RPMI7951 (cell line): ENCODE measurements at regions not wholly inside any gene's neighbourhood (a gene's known extent, or its start where the extent isn't known, plus 50 kb on each side); places are given as distances from the start of the nearest gene placed in this dataset.

Experiments used
- DNase-seq: peaks from one replicate; pipeline ENCODE4 v3.0.0-alpha.2; 2012; ENCODE audit warnings: low read depth

- DNase-seq, result no peak
Measured at GRCh38 chr3:132189601-132190000, 127.6 kb upstream of the ACP3 start.

GRCh38 chr3:132196113-132196512 is 121.1 kb upstream of the ACP3 start:
- no peak for DNase-seq

GRCh38 chr3:132198516-132198915 is 118.7 kb upstream of the ACP3 start:
- DNase-seq, result no peak

- DNase-seq, result no peak
Measured at GRCh38 chr3:132199451-132199850, 117.8 kb upstream of the ACP3 start.

- no peak for DNase-seq
Measured at GRCh38 chr3:132202586-132202985, 114.6 kb upstream of the ACP3 start.

GRCh38 chr3:132203889-132204596 is 113.2 kb upstream of the ACP3 start:
- no peak for DNase-seq

- DNase-seq, result no peak
Measured at GRCh38 chr3:132205609-132206008, 111.6 kb upstream of the ACP3 start.

GRCh38 chr3:132209855-132210254 is 107.4 kb upstream of the ACP3 start:
- DNase-seq, result no peak

GRCh38 chr3:132210476-132211346 is 106.5 kb upstream of the ACP3 start:
- no peak for DNase-seq

GRCh38 chr3:132211896-132212295 is 105.3 kb upstream of the ACP3 start:
- no peak for DNase-seq

GRCh38 chr3:132218817-132219755 is 98.1 kb upstream of the ACP3 start:
- DNase-seq, result no peak

- DNase-seq, result no peak
Measured at GRCh38 chr3:132220986-132221385, 96.2 kb upstream of the ACP3 start.

- peak; percentile 5 for DNase-seq
Measured at GRCh38 chr3:132222868-132223538, 94.2 kb upstream of the ACP3 start.

- DNase-seq, result no peak
Measured at GRCh38 chr3:132225664-132226063, 91.5 kb upstream of the ACP3 start.

- no peak for DNase-seq
Measured at GRCh38 chr3:132228923-132229322, 88.3 kb upstream of the ACP3 start.

- no peak for DNase-seq
Measured at GRCh38 chr3:132229641-132230040, 87.6 kb upstream of the ACP3 start.

GRCh38 chr3:132230156-132231000 is 86.8 kb upstream of the ACP3 start:
- no peak for DNase-seq

- peak; percentile 48 for DNase-seq
Measured at GRCh38 chr3:132231633-132232032, 85.6 kb upstream of the ACP3 start.

GRCh38 chr3:132232231-132232792 is 84.9 kb upstream of the ACP3 start:
- peak; percentile 24 for DNase-seq
